Smooth muscle cell (in vitro differentiated cells): ENCODE measurements at regions not wholly inside any gene's neighbourhood (a gene's known extent, or its start where the extent isn't known, plus 50 kb on each side); places are given as distances from the start of the nearest gene placed in this dataset.

ENCODE experiments used
- DNase-seq: peaks from one replicate; lab custom pipeline; 2025; ENCODE audit not compliant: unreplicated experiment; lab: John Stamatoyannopoulos, UW
- H2AFZ ChIP-seq: fragments of 200-600 bp; sonication (generic); 2 replicates; pipeline ENCODE4 v1.6.0; 2016; ENCODE audit warnings: antibody characterized with exemption, low read depth, mild to moderate bottlenecking
- H3F3A ChIP-seq: fragments of 200-600 bp; sonication (generic); 2 replicates; pipeline ENCODE4 v1.6.0; 2017; ENCODE audit warnings: antibody characterized with exemption, low read depth
- H3K27ac ChIP-seq: fragments of 200-600 bp; sonication (generic); 2 replicates; pipeline ENCODE4 v1.5.1; 2016; ENCODE audit warnings: low read depth, mild to moderate bottlenecking
- H3K27me3 ChIP-seq: fragments of 200-600 bp; sonication (generic); 2 replicates; pipeline ENCODE4 v1.6.1; 2016; ENCODE audit warnings: low read depth, mild to moderate bottlenecking
- H3K36me3 ChIP-seq: fragments of 200-600 bp; sonication (generic); 2 replicates; pipeline ENCODE4 v1.5.1; 2016; ENCODE audit warnings: low read depth
- H3K4me1 ChIP-seq: fragments of 200-600 bp; sonication (generic); 2 replicates; pipeline ENCODE4 v1.5.1; 2016; ENCODE audit warnings: low read depth
- H3K4me2 ChIP-seq: fragments of 200-600 bp; sonication (generic); 2 replicates; pipeline ENCODE4 v1.6.0; 2016; ENCODE audit warnings: mild to moderate bottlenecking
- H3K4me3 ChIP-seq: fragments of 200-600 bp; sonication (generic); 2 replicates; pipeline ENCODE4 v1.5.1; 2016; ENCODE audit warnings: mild to moderate bottlenecking
- H3K79me2 ChIP-seq: fragments of 200-600 bp; sonication (generic); 2 replicates; pipeline ENCODE4 v1.6.0; 2016; ENCODE audit warnings: low read depth, mild to moderate bottlenecking
- H3K9ac ChIP-seq: fragments of 200-600 bp; sonication (generic); 2 replicates; pipeline ENCODE4 v1.6.0; 2016; ENCODE audit warnings: low read depth
- H3K9me3 ChIP-seq: fragments of 200-600 bp; sonication (generic); replicated peaks from 2 replicates; pipeline ENCODE4 v1.5.1; 2016; ENCODE audit warnings: low read depth
- H4K20me1 ChIP-seq: fragments of 200-600 bp; sonication (generic); 2 replicates; pipeline ENCODE4 v1.6.0; 2016; ENCODE audit warnings: low read depth
- WGBS: methylation state at CpG from one replicate; pipeline ENCODE4 v1.1.7; 2016; ENCODE audit warnings: low lambda C conversion rate; 5-methylcytosine and 5-hydroxymethylcytosine counted together
- TF ChIP-seq, protein P1 (sequence below): fragments of 200-600 bp; sonication (generic); IDR thresholded peaks from 2 replicates; pipeline ENCODE4 v1.5.1; 2017; ENCODE audit warnings: borderline replicate concordance, mild to moderate bottlenecking, antibody characterized with exemption; ENCODE audit not compliant: insufficient read depth, poor library complexity, severe bottlenecking

DNA sequence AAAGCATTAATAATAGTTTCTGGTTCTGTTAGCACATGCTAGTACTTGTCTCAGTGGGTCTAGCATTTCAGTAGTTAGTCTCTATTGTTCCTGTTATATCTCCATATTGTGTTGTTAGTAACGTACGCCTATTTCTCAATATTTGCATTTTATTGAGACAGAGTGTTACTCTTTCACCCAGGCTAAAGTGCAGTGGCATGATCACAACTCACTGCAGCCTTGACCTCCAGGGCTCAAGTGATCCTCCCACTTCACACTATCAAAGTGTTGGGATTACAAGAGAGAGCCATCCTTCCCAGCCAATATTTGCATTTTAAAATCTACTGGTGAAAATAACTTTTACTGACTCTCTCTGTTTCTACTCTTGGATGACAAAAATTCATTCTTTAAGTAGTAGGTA, 154.6 kb upstream of the PRR20A start:
- Histone ChIP-seq H3K27me3 (no peaks in the 10 kb centered on the region), H3K4me3 (no peak overlapping the region), H3K36me3 (no peaks in the 10 kb centered on the region), H3K9me3 (no peaks in the 10 kb centered on the region), H3K9ac (no peak overlapping the region), H3K27ac (no peak overlapping the region), H2AFZ (no peak overlapping the region), H4K20me1 (no peaks in the 10 kb centered on the region), H3K4me1 (no peaks in the 10 kb centered on the region), H3K4me2 (no peak overlapping the region), H3K79me2 (no peaks in the 10 kb centered on the region), H3F3A (no peaks in the 10 kb centered on the region)
- TF ChIP-seq, protein P1, sequence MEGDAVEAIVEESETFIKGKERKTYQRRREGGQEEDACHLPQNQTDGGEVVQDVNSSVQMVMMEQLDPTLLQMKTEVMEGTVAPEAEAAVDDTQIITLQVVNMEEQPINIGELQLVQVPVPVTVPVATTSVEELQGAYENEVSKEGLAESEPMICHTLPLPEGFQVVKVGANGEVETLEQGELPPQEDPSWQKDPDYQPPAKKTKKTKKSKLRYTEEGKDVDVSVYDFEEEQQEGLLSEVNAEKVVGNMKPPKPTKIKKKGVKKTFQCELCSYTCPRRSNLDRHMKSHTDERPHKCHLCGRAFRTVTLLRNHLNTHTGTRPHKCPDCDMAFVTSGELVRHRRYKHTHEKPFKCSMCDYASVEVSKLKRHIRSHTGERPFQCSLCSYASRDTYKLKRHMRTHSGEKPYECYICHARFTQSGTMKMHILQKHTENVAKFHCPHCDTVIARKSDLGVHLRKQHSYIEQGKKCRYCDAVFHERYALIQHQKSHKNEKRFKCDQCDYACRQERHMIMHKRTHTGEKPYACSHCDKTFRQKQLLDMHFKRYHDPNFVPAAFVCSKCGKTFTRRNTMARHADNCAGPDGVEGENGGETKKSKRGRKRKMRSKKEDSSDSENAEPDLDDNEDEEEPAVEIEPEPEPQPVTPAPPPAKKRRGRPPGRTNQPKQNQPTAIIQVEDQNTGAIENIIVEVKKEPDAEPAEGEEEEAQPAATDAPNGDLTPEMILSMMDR = no peak
- 93% methylated on average over 2 of the region's 2 CpGs for WGBS
- DNase-seq = no peak

DNA sequence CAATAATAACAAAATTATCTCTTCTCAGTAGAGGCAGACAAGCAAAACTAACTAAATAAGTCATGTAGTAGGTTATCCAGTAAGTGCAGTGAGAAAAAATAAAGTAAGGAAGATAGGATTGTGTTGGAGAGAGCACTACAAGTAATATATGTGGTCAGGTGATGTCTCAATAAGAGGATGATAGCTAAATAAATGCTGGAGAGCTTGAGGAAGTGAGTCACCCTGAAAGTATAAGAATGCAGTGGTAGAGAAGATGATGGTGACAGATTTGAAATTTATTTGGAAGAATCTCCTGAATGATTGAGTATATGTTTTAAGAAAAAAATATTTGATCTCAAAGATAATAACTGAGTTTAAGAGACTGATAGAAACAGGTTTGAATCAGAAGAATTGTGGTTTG, 152.2 kb upstream of the PRR20A start:
- Histone ChIP-seq H3K79me2 (no peaks in the 10 kb centered on the region), H3K27ac (no peak overlapping the region), H3K27me3 (no peaks in the 10 kb centered on the region), H3K4me2 (no peak overlapping the region), H3K36me3 (no peaks in the 10 kb centered on the region), H3K4me3 (no peak overlapping the region), H3F3A (no peaks in the 10 kb centered on the region), H3K4me1 (no peaks in the 10 kb centered on the region), H2AFZ (no peak overlapping the region), H3K9me3 (no peaks in the 10 kb centered on the region), H4K20me1 (no peaks in the 10 kb centered on the region), H3K9ac (no peak overlapping the region)
- TF ChIP-seq, protein P1 = no peak
- DNase-seq = no peak

GRCh38 chr13:57003682-57004081, 137.0 kb upstream of the PRR20A start:
- no peak overlapping the region for H2AFZ ChIP-seq
- no peaks in the 10 kb centered on the region for H3K36me3 ChIP-seq
- TF ChIP-seq, protein P1 = no peak
- no peak overlapping the region for H3K4me2 ChIP-seq
- H3K79me2 ChIP-seq = no peaks in the 10 kb centered on the region
- DNase-seq = no peak
- H3F3A ChIP-seq = no peaks in the 10 kb centered on the region
- no peak overlapping the region for H3K27ac ChIP-seq
- no peak overlapping the region for H3K9ac ChIP-seq
- H4K20me1 ChIP-seq = no peaks in the 10 kb centered on the region
- H3K27me3 ChIP-seq = no peaks in the 10 kb centered on the region
- no peak overlapping the region for H3K4me3 ChIP-seq
- no peaks in the 10 kb centered on the region for H3K4me1 ChIP-seq
- 89% methylated on average over 2 of the region's 2 CpGs for WGBS
- no peaks in the 10 kb centered on the region for H3K9me3 ChIP-seq

- 88% methylated on average over 1 of the region's 1 CpG for WGBS
- Histone ChIP-seq H3K79me2 (no peaks in the 10 kb centered on the region), H2AFZ (no peak overlapping the region), H3K36me3 (no peaks in the 10 kb centered on the region), H3K9me3 (no peaks in the 10 kb centered on the region), H3K4me1 (no peaks in the 10 kb centered on the region), H3K4me2 (no peak overlapping the region), H3K4me3 (no peak overlapping the region), H4K20me1 (no peaks in the 10 kb centered on the region), H3F3A (no peaks in the 10 kb centered on the region), H3K9ac (no peak overlapping the region), H3K27ac (no peak overlapping the region), H3K27me3 (no peaks in the 10 kb centered on the region)
- TF ChIP-seq, protein P1 = no peak
- DNase-seq = no peak
These were observed 123.4 kb upstream of the PRR20A start for GRCh38 chr13:57017357-57017756.
